NCI-H128 (cell line): ENCODE measurements at regions not wholly inside any gene's neighbourhood (a gene's known extent, or its start where the extent isn't known, plus 50 kb on each side); places are given as distances from the start of the nearest gene placed in this dataset.
"Not testable (repeated sequence)": the region's sequence is repeated elsewhere in the genome, so short reads cannot be mapped to it uniquely, and the experiment has no call there.

Experiments
- DNase-seq: peaks from one replicate; lab custom pipeline; 2025; ENCODE audit not compliant: unreplicated experiment; lab: John Stamatoyannopoulos, UW

DNA sequence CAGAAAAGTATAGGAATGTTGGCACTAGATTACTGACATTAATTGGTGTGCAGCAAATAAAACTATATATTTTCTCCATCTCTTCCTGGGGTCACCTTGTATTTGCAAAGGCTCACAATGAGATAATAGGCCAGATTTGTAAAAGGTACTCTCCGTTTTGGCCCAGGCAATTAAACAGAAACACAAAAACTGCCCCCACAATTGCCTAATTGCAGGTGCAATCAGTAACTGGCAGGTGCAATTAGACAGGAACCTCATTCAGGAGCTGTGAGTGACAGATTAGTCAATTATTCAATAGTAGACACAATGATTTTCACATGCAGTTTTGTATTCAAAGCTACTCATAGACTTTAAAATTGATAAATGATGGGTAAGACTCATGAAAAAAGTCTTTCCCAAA lies 451.4 kb upstream of the ID2 start:
- no peak for DNase-seq

DNA sequence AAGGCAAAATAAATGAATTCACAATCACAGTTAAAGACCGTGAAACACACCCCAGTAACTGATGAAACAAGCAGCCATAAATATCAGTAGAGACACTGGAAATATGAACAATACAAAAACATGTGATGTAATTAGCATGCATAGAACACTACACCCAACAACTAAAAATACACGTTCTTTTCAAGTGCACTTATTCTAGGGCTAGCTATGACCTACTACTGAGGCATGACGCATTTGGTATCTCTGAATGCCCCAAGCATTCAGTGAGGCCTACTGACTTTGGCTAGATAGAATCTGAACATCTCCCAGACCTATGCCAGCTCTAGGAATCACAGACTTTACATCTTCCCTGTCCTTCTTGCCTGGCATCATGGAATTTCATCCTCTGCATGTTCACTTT lies 450.0 kb upstream of the ID2 start:
- no peak for DNase-seq

DNA sequence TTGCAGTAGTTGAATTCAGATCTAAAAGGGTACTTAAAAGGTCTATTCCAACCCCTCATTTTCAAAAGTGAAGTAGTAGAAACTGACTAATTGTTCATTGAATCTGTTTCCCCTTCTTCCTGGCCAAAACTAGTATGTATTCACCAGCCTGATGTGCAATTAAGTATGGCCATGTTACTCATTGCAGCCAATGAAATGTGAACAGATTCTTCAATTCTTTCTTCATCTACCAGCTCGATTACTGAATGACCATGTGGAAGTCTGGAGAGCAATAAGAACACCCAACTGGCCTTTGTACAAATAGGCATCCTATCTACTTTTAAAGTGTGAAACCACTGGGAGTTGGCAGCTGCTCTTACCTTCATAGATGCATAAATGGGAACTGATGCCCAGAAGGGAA lies 449.0 kb upstream of the ID2 start:
- DNase-seq: no peak

DNA sequence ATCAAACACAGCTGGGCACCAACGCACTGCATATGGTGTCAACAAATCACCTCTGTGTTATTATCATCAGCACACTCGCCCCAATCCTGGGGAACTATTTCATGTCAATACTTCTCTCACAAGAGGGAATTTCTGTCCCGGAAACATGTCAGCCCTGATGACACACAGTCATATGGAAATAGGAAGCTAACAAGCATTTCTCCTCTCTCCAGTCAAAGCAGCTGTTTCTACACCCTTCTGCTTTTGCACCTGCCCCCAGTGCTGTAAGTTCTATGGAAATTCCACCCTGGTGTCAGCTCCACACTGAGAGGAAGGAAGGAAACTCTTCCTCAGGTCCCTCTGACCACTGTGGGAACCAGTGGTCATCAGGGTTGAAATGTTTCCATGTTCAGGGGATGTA lies 447.6 kb upstream of the ID2 start:
- DNase-seq: no peak

DNA sequence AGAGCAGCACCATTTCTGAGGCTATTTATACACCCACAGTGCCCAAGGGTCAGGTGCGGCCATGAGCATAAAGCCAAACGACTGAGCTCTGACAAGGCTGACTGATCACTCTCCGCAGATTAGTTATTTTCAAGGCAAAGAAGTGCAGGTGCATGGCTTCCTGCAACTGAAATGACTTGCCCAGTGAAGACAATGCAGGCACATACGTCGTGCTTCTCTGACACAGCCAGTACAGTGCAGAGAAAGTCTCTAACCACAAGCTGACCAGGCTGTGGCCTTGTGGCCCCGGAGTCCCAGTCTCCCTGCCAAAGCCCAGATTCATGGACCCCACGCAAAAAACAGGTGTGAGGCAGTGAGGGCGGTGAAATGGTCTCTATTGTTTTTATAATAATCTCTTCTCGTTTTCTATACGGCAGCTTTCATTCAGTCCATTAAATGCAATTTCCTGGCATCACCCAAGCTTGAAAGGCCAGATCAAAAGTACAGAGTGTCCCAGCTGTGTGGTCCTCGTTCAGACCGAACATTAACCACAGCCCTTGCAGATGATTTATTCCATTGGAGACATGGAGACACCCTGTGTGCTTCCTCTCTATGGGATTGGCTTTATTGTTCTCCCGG lies 447.0 kb upstream of the ID2 start:
- no peak for DNase-seq

DNA sequence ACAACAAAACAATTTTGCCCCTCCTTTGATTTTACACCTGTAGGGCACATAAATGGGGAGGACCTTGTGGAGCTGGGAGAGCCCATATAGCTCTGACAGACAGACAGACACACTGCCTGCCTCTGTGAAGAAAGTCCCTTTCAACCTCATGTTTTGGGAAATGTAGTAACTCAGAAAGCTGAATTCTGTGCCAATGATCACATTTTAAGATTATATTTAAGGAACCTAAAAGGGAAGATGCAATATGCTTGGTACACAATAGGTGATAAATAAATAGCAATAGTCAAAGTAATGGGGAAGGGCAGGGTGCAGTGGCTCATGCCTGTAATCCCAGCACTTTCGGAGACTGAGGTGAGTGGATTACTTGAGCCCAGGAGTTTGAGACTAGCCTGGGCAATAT lies 446.4 kb upstream of the ID2 start:
- DNase-seq: no peak

DNA sequence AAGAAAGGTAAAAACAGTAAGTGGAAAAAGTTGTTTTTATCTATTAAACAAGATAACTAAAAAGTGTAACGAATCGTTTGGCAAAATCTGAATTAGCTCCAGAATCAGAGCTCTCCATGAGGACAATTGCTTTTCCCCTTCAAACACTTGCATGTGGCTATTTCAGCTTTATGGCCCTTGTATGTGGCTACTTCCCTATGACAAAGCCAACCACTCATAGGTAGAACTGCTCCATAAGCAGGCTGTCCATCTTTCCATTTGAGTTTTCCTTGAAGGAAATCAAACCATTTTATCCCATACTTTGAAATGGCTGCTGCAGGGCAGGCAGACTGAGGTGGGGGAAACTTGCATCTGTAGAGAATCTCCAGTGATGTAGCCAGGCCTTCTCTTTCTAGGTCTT lies 445.5 kb upstream of the ID2 start:
- no peak for DNase-seq

DNA sequence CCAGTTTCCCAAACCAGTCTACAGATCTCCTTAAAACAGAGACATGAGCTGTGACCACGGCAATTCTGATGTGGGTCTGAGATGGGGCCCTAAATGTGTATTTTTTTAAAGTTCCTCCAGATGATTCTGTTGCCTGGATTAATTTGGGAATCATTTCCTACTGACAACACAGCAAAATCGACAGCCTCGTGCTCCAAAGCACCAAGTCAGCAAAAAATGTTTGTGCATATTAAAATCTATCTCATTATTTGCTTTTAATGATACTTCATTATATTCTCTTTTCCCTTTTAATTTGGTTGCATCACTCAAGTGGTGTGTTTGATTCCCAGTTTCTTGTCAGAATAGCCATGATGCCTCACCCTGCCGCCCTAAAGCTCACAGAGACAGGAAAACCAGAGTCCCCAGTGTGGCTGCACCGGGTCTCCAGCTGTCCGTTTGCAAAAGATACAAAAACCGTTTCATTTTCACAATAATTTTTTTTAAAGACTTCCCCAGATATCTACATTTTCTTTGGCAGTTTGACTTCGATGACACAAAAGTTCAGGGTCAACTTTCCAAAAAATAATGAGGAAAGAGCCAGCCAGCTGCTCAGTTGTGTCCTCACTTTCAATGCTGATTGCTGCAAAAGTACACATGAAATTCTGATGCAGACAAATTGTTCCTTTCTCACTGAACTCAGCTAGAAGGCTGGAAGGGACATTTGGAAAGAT lies 443.2 kb upstream of the ID2 start:
- DNase-seq: no peak

DNA sequence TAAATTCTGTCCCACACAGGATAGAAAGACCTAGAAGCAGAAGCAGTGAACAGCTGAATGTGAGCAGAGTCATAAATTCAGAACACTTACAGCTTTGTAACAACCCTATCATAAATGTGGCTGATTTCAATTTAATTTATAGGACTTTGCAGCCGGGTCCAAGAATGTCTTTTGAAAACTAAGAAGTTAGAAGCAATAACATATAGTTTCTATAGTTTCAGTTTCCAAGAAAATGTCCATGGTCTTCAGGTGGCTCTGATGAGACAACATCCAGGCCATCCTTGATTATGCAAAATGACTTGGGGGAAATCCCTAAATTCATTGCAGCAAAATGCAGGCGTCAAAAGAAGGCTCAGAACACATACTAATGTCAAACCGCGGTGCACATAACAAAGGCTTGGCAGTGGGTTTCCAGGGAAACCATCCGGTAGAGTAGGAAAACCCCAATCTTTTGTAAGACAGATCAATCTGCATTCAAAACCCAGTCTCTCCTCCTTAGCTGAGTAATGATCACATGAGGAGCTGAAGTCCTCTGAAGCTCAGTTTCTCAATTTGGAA lies 442.2 kb upstream of the ID2 start:
- DNase-seq: no peak

DNA sequence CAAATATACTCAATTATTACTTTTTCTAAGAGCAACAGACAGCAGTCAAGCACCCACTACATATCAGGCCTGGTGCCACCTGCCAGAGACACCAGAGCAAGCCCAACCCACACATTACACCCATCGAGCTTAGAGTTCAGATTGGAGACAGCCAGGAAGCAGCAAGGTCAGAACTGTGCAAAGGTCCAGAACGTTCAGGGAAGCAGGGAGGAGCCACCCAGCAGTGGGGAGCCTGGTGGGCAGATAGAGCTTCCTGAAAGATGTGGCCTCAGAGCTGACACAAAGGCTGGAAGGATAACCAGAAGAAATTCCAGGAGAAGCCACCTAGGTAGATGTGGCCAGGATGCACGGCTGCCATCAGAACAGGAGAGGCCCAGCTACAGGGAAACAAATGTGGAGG lies 440.5 kb upstream of the ID2 start:
- no peak for DNase-seq

DNA sequence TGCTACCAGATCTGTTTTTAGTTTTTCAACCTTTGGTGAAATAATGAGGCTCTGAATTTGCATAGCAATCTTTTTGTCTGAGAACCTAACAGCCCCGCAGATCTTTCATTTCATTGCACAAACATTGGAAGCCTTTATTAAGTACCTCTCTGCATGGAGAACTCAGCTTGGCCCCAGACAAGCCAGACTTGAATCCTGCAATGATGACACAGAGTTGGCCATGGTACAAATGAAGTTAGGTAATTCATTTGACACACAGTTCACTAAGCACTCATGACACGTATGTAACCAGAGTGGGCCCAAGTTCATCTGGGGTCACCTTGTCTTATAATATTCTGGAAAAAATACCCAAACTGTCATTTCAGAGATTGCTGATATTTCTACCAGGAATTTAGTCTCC lies 439.1 kb upstream of the ID2 start:
- DNase-seq: no peak

DNA sequence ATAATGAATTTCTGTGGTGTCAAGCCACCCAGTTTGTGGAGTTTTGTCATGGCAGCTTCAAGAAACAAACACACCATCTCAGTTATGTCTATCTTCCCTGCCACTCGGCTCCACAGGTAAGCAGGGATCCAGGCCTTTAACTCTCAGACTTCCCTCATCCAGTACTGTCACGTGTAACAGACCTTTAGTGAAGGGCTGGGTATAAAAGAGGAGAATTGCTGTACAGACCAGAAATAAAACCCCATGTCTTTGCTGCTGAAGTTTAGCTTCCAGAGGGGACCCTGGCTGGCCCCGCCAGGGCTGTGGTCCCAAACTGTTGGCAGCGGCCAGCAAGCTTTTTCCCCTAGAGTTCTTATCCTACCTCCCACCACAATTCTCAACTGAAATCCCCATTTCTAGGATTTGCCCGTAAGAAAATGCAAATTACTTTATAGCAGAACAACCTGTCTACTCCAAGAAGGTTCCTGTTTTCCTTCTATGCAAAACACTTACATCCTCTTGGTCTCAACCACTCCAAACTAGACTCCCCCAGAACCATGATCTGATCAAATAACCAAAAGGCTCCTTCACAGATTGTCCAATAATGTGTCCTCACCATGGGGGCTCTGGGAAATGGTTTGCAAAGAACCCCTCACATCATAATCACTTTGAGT lies 438.0 kb upstream of the ID2 start:
- no peak for DNase-seq

DNA sequence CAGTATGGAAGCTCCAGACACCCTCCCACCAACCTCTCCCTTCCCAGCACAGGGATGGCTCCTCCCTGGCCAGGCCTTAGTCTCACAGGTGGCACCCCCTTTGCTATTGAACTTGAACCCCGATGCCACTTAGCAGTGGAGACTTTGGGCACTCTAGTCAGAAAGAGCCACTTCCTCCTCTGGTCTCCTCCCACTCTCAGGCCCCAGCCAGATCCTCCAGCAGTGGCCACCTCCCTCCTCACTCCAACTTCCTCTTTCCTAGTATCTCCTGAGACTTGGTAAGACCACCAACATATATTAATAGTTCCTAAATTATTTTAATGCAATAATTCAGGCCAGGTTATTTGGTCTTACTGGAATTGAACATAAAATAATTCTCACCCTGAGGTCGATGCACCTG lies 437.2 kb upstream of the ID2 start:
- no peak for DNase-seq

DNA sequence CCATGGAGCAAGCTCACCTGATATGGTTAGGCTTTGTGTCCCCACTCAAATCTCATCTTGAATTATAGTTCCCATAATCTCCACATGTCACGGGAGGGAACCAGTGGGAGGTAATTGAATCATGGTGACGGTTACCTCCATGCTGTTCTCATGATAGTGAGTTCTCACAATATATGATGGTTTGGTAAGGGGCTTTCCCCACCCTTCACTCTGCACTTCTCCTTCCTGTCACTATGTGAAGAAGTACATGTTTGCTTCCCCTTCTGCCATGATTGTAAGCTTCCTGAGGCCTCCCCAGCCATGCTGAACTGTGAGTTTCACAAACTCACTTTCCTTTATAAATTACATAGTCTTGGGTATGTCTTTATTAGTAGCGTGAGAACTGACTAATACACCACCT lies 435.7 kb upstream of the ID2 start:
- DNase-seq: no peak

DNA sequence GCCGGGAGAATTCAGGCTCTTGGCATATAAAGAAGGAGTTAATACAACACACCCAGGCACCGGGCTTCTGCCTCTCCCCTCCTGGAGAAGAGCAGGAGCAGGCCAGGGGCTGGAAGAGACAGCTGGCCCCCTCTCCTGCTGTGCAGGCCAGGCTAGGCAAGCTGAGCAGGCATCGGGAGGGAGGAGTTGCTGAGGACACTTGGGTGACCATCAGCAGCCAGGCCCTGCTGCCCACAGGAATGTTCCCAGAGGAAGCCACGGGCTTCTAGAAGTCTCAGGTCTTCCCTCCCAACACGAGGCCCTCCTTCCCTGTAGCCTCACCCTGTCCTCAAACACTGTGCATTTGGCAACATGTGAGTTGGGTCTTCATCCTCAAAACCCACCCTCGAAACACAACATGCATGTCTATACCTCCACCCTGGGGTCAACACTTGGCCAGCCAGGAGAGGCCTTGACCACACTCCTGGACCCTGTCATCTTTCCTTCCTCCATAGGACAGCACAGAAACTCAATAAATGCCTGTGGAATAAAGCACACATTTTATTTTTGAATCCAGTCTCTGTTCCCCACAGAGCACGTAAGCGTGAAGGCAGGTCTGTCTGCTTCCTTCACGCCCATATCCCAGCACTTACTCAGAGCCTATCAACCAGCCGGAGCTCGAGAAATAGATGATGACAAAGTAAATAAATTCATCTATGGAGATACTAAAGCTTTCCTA lies 433.8 kb upstream of the ID2 start:
- no peak for DNase-seq

DNA sequence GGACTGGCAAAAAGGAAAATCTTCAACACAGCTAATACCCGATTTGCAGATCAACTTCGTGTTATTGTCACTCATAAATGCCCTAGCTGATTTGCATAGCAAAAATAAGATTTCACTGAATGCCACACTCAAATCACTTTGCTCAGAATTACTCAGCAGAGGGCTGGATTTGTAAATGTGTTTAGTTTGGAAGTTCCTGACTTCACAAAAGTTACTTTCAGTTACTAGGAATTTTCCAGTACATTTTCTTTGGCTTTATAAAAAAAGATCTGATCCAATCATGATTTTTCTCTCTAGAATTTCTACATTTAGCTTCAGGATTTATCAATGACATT lies 433.3 kb upstream of the ID2 start:
- DNase-seq: no peak

DNA sequence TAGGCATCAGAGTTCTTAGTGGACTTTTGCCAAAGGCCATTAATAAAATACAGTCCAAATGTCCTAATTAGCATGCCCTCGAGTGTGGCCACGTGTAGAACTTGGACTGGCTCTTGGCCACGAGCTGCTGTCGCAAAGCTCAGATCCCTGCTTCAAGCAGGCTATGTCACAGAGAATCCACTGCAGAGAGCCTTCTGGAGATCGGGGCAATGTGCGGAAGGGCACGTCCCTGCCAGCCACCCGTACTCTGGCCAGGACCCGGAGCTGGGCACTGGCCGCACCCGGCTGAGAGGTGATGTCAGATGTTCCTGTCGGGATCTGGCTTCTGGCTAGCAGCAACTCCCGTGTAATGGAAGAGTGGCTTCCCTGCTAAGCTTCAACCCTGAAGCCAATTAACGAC lies 432.7 kb upstream of the ID2 start:
- DNase-seq: no peak

DNA sequence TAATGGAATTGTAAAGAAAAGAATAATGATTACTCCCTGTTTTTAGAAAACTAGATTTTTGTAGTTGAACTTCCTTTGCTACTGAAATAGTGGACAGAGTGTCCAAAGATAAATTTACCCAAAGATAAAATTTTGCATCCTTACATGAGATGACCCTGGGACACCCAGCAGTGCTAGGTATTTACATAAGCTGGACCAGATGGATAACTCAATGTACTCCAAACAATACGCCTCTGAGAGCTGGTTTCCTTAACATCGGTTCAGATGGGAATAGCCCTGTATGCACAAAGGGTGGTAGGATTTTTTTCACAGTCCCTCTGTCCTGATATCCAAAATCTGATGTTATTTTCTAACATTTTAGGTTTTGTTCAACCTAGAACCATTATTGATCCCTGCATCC lies 432.1 kb upstream of the ID2 start:
- DNase-seq: no peak

DNA sequence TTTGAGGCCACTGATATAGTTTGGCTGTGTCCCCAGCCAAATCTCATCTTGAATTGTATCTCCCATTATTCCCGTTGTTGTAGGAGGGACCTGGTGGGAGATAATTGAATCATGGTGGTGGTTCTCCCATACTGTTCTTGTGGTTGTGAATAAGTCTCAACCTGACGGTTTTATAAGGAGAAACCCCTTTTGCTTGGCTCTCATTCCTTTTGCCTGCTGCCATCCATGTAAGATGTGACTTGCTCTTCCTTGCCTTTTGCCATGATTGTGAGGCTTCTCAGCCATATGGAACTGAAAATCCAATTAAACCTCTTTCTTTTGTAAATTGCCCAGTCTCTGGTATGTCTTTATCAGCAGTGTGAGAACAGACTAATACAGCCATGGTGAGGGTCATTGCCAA lies 431.6 kb upstream of the ID2 start:
- not testable (repeated sequence) for DNase-seq

DNA sequence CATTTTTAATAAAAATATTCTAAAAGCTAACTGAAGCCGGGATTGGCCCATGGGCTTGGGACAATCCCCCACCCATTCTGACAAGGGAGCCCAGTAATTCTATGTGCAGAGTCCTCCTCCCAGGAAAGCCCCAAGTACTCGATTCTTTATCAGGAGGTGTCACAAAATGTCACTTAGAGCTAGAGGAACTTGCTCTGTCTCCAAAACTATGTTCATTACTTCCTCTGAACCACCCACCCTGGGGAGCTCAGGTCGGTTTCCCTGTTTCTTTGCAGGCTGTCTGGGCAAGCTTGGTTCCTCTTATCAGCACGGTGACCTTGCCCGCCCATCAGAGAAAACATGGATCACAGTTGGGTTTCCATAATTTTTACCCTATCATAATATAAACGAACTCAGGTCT lies 430.6 kb upstream of the ID2 start:
- no peak for DNase-seq

DNA sequence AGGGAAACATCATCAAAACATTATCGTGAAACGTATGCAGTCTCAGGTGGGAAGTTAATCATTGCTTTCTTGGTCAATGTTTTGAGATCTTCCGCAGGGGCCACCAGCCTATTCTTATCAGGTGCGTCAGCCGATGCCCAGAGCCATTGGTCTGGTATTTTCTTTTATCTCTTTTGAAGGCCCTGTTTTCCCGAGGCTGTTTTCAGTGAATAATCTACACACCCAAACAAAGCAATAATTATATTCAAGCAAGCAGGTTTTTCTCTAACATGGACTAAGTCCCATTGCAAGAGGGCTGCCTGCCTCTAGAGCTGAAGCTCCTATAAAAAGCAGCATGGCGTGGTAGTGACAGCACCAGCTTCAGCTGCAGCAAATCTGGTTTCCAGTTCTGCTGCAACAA lies 430.0 kb upstream of the ID2 start:
- DNase-seq: no peak
